Lung (tissue), 11 donors: ENCODE measurements at regions not wholly inside any gene's neighbourhood (a gene's known extent, or its start where the extent isn't known, plus 50 kb on each side); places are given as distances from the start of the nearest gene placed in this dataset.

Experiments used
- ATAC-seq: fragments of 200-7000 bp; cut with Tn5 transposase; one replicate; pipeline ENCODE4 v1.9.1; 2020; ENCODE audit warnings: moderate number of reproducible peaks; ENCODE audit not compliant: insufficient read depth, low FRiP score
- DNase-seq, 3 donors: peaks; one replicate each; pipeline ENCODE4 v3.0.0-alpha.2; 2013 to 2017
- H3K27ac ChIP-seq, 2 donors: one replicate each; pipeline ENCODE4 v1.5.1; 2013; ENCODE audit warnings: mild to moderate bottlenecking in 2 of 2, moderate library complexity in 2 of 2, control low read depth in 1 of 2, inconsistent platforms in 1 of 2, low read depth in 1 of 2, low read length in 1 of 2
- H3K27me3 ChIP-seq, 3 donors: one replicate each; pipeline ENCODE4 v1.5.1; 2013; ENCODE audit warnings: low read length in 2 of 3; ENCODE audit not compliant: control insufficient read depth in 3 of 3, insufficient read depth in 3 of 3
- H3K36me3 ChIP-seq, 4 donors: one replicate each; pipeline ENCODE4 v1.5.1; 2013; ENCODE audit warnings: low read length in 4 of 4, mild to moderate bottlenecking in 1 of 4, moderate library complexity in 1 of 4; ENCODE audit not compliant: control insufficient read depth in 4 of 4, insufficient read depth in 4 of 4
- H3K4me1 ChIP-seq, 5 donors: one replicate each; pipeline ENCODE4 v1.5.1; 2013; ENCODE audit warnings: low read length in 5 of 5, mild to moderate bottlenecking in 2 of 5, moderate library complexity in 1 of 5; ENCODE audit not compliant: control insufficient read depth in 5 of 5, insufficient read depth in 5 of 5
- H3K4me3 ChIP-seq: one replicate; pipeline ENCODE4 v1.5.1; 2013; ENCODE audit warnings: mild to moderate bottlenecking, control low read depth, moderate library complexity
- H3K9ac ChIP-seq, 2 donors: one replicate each; pipeline ENCODE4 v1.5.1; 2013; ENCODE audit warnings: low read length in 2 of 2, control low read depth in 1 of 2; ENCODE audit not compliant: insufficient read depth in 1 of 2
- H3K9me3 ChIP-seq, 4 donors: one replicate each; pipeline ENCODE4 v1.5.1; 2013; ENCODE audit warnings: low read length in 3 of 4, mild to moderate bottlenecking in 1 of 4, moderate library complexity in 1 of 4; ENCODE audit not compliant: control insufficient read depth in 4 of 4, insufficient read depth in 3 of 4
- WGBS, 2 donors: extraction: QIAGEN DNeasy Blood & Tissue Kit; methylation state at CpG; one replicate each; pipeline ENCODE4 v1.1.7; 2013; 5-methylcytosine and 5-hydroxymethylcytosine counted together
- TF ChIP-seq, protein P1 (sequence below): IDR thresholded peaks from 2 replicates; pipeline ENCODE4 v1.5.1; 2012; ENCODE audit warnings: mild to moderate bottlenecking; ENCODE audit errors: control extremely low read depth, extremely low read depth
- donor health status: control.
- donor health status: control.
- donor health status: Bipolar disorder and iron deficiency.
- donor health status: healthy.
- donor health status: DM: yes; HTN: yes; CAD: no.

DNA sequence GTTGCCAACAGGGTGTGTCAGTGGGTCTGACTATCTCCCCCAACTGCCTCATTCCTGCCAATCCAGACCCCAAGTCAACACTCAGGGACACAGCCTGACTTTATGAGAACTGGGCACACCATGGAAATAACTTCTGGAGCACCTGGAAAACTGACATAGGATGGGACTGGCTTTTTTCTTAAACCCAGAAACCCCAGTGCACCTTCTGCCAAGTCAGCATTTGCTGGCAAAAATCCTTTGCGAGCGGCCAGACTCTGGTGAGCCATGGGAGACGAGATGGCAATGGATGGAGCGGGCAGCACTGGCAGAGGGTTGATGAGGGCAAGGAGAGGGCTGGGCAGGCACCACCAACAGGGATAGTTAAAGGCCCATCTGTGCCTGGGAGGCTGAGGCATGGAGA is 114.4 kb upstream of the OSMR start:
- H3K4me1 ChIP-seq: peaks cover 0 to 12% (median 0%) of the 10 kb centered on the region in 5 donors
- no peak overlapping the region for H3K27ac ChIP-seq
- WGBS, 2 donors: 58 to 97% methylated on average over 4 of the region's 4 CpGs
- H3K9me3 ChIP-seq: no peaks in the 10 kb centered on the region
- ATAC-seq (no peak), DNase-seq (no peak)
- H3K36me3 ChIP-seq: no peaks in the 10 kb centered on the region
- H3K4me3 ChIP-seq: no peak overlapping the region
- H3K9ac ChIP-seq: no peak overlapping the region
- no peaks in the 10 kb centered on the region for H3K27me3 ChIP-seq
- TF ChIP-seq, protein P1, sequence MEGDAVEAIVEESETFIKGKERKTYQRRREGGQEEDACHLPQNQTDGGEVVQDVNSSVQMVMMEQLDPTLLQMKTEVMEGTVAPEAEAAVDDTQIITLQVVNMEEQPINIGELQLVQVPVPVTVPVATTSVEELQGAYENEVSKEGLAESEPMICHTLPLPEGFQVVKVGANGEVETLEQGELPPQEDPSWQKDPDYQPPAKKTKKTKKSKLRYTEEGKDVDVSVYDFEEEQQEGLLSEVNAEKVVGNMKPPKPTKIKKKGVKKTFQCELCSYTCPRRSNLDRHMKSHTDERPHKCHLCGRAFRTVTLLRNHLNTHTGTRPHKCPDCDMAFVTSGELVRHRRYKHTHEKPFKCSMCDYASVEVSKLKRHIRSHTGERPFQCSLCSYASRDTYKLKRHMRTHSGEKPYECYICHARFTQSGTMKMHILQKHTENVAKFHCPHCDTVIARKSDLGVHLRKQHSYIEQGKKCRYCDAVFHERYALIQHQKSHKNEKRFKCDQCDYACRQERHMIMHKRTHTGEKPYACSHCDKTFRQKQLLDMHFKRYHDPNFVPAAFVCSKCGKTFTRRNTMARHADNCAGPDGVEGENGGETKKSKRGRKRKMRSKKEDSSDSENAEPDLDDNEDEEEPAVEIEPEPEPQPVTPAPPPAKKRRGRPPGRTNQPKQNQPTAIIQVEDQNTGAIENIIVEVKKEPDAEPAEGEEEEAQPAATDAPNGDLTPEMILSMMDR: no peak

DNA sequence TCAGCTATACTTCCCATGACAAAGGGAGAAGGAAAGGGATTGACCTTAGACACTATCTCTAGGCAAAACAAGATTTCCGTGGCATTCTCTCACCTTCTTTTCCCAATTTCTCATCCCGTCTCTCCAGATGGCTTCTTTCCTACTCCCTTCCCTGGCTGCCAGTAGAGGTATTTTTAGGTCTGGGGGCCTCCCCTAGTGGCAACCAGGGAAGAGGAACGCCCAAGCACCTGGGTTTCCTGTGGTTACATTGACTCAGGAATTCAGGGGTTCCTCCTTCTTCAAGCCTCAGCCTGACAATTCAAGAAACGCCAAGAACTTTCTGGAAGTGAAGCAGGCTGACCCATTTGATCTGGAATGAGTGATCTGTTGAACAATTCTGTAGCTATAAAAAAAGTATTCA is 111.5 kb upstream of the OSMR start:
- ATAC-seq: no peak
- no peak for DNase-seq
- 50 to 63% methylated on average over 4 of the region's 4 CpGs for WGBS, 2 donors

GRCh38 chr5:38736089-38736488 is 109.7 kb upstream of the OSMR start:
- ATAC-seq (no peak), DNase-seq (no peak)
- Histone ChIP-seq H3K9ac (no peak overlapping the region), H3K4me1 (peaks cover 0 to 2% (median 0%) of the 10 kb centered on the region in 5 donors), H3K27me3 (no peaks in the 10 kb centered on the region), H3K27ac (no peak overlapping the region), H3K9me3 (no peaks in the 10 kb centered on the region), H3K4me3 (no peak overlapping the region), H3K36me3 (no peaks in the 10 kb centered on the region)
- TF ChIP-seq, protein P1: no peak
- WGBS, 2 donors: 45 to 88% methylated on average over 2 of the region's 2 CpGs

More for the DNA sequence above, 111.5 kb upstream of the OSMR start:
- TF ChIP-seq, protein P1: no peak
- no peaks in the 10 kb centered on the region for H3K9me3 ChIP-seq
- H3K36me3 ChIP-seq: no peaks in the 10 kb centered on the region
- no peak overlapping the region for H3K9ac ChIP-seq
- no peak overlapping the region for H3K4me3 ChIP-seq
- H3K4me1 ChIP-seq: peaks cover 0 to 2% (median 0%) of the 10 kb centered on the region in 5 donors
- H3K27me3 ChIP-seq: no peaks in the 10 kb centered on the region
- H3K27ac ChIP-seq: no peak overlapping the region

DNA sequence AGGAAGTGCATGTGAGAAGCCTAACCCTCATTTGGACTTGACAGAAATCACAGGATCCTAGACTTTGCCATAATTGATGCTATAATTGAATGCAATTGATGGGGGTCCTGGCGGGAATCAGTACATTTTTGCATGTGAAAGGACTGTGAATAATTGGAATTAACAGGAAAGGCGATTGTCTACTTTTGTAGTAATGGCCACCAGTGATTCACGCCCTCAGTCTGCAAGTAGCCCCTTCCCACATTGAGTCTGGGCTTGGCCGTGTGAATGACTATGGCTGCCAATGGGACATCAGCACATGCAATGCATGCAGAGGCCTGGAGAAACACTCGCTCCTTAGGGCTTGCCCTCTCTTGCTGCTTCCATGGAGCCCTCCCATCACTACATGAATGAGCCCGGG is 107.8 kb upstream of the OSMR start:
- no peak overlapping the region for H3K4me3 ChIP-seq
- no peak for ATAC-seq
- H3K36me3 ChIP-seq: no peaks in the 10 kb centered on the region
- no peak overlapping the region for H3K9ac ChIP-seq
- H3K27ac ChIP-seq: no peak overlapping the region
- TF ChIP-seq, protein P1: no peak
- peaks cover 0 to 3% (median 0%) of the 10 kb centered on the region in 5 donors for H3K4me1 ChIP-seq
- 95 to 96% methylated on average over 6 of the region's 6 CpGs for WGBS, 2 donors
- H3K27me3 ChIP-seq: no peaks in the 10 kb centered on the region
- DNase-seq: no peak
- H3K9me3 ChIP-seq: no peaks in the 10 kb centered on the region
